ENCODE measurements at regions not wholly inside any gene's neighbourhood (a gene's known extent, or its start where the extent isn't known, plus 50 kb on each side); places are given as distances from the start of the nearest gene placed in this dataset.

- no peaks in the 10 kb centered on the region for H3K36me3 ChIP-seq
- 53% methylated on average over 5 of the region's 5 CpGs for WGBS
- no peaks in the 10 kb centered on the region for H3K9me3 ChIP-seq
- no peak for DNase-seq (ENCODE audit: low spot score)
- TF ChIP-seq POLR2AphosphoS5 (IDR thresholded peaks at IDR 0.05) (no peak), CTCF (IDR thresholded peaks at IDR 0.05) (peak in 3 of 4 experiments; percentile 22 to 50 (median 44))
- H3K27me3 ChIP-seq (replicated peaks; ENCODE audit: insufficient read depth) = no peaks in the 10 kb centered on the region
- intact Hi-C loops (cut with DNase I) = loop anchor here (10.0 kb wide), 2 partner anchors 389 to 499 kb away; no protein-coding TSS in a partner anchor
- H3K4me3 ChIP-seq = no peak overlapping the region
- no peaks in the 10 kb centered on the region for H3K4me1 ChIP-seq (replicated peaks)
- no peak overlapping the region for H3K27ac ChIP-seq
Observed at GRCh38 chr12:100733817-100734593, 60.6 kb upstream of the ANO4 start.

GRCh38 chr12:100737168-100737567, 57.4 kb upstream of the ANO4 start:
- no peaks in the 10 kb centered on the region for H3K36me3 ChIP-seq
- 70% methylated on average over 2 of the region's 2 CpGs for WGBS
- no peak overlapping the region for H3K4me3 ChIP-seq
- intact Hi-C loops (cut with DNase I) = loop anchor here (10.0 kb wide), 2 partner anchors 392 to 502 kb away; no protein-coding TSS in a partner anchor
- DNase-seq (ENCODE audit: low spot score) = no peak
- no peaks in the 10 kb centered on the region for H3K4me1 ChIP-seq (replicated peaks)
- no peaks in the 10 kb centered on the region for H3K27me3 ChIP-seq (replicated peaks; ENCODE audit: insufficient read depth)
- no peaks in the 10 kb centered on the region for H3K9me3 ChIP-seq
- no peak overlapping the region for H3K27ac ChIP-seq
- TF ChIP-seq CTCF (IDR thresholded peaks at IDR 0.05) = no peak
- TF ChIP-seq POLR2AphosphoS5 (IDR thresholded peaks at IDR 0.05) = no peak
- TF ChIP-seq POLR2A (IDR thresholded peaks at IDR 0.05) = no peak

- Histone ChIP-seq H3K4me3 (no peak overlapping the region), H3K9me3 (no peaks in the 10 kb centered on the region), H3K27me3 (replicated peaks; ENCODE audit: insufficient read depth) (no peaks in the 10 kb centered on the region), H3K36me3 (no peaks in the 10 kb centered on the region), H3K27ac (no peak overlapping the region), H3K4me1 (replicated peaks) (no peaks in the 10 kb centered on the region)
- intact Hi-C loops (cut with DNase I) = loop anchor here (10.0 kb wide), 2 partner anchors 393 to 503 kb away; no protein-coding TSS in a partner anchor
- DNase-seq (ENCODE audit: low spot score) = no peak
- TF ChIP-seq POLR2A (IDR thresholded peaks at IDR 0.05) = no peak
- WGBS = 76% methylated on average over 2 of the region's 2 CpGs
Observed at GRCh38 chr12:100738086-100738485, 56.5 kb upstream of the ANO4 start.

- DNase-seq (ENCODE audit: low spot score) = no peak
- TF ChIP-seq CTCF (IDR thresholded peaks at IDR 0.05) = peak; percentile 23 to 57 (median 48)
- TF ChIP-seq POLR2AphosphoS5 (IDR thresholded peaks at IDR 0.05) = no peak
- H3K27ac ChIP-seq = no peak overlapping the region
- no peaks in the 10 kb centered on the region for H3K27me3 ChIP-seq (replicated peaks; ENCODE audit: insufficient read depth)
- no peaks in the 10 kb centered on the region for H3K4me1 ChIP-seq (replicated peaks)
- H3K4me3 ChIP-seq = no peak overlapping the region
- intact Hi-C loops (cut with DNase I) = no loop called here
- WGBS = 47% methylated on average over 3 of the region's 3 CpGs
- no peaks in the 10 kb centered on the region for H3K36me3 ChIP-seq
- no peaks in the 10 kb centered on the region for H3K9me3 ChIP-seq
Observed at GRCh38 chr12:100741084-100741711, 53.4 kb upstream of the ANO4 start.

- intact Hi-C loops (cut with DNase I) = no loop called here
- WGBS = 83% methylated on average over 1 of the region's 1 CpG
Observed at GRCh38 chr12:100743060-100743459, 51.5 kb upstream of the ANO4 start.

More at GRCh38 chr12:100743060-100743459, 51.5 kb upstream of the ANO4 start:
- H3K27ac ChIP-seq = no peak overlapping the region
- H3K4me3 ChIP-seq = no peak overlapping the region
- H3K36me3 ChIP-seq = no peaks in the 10 kb centered on the region
- TF ChIP-seq POLR2AphosphoS5 (IDR thresholded peaks at IDR 0.05) = no peak
- no peak for TF ChIP-seq CTCF (IDR thresholded peaks at IDR 0.05)
- TF ChIP-seq POLR2A (IDR thresholded peaks at IDR 0.05) = no peak
- no peaks in the 10 kb centered on the region for H3K9me3 ChIP-seq
- no peaks in the 10 kb centered on the region for H3K27me3 ChIP-seq (replicated peaks; ENCODE audit: insufficient read depth)
- no peaks in the 10 kb centered on the region for H3K4me1 ChIP-seq (replicated peaks)
- no peak for DNase-seq (ENCODE audit: low spot score)

Data from prostate gland (tissue), 2 donors.